HCT116 (cell line): ENCODE measurements at regions not wholly inside any gene's neighbourhood (a gene's known extent, or its start where the extent isn't known, plus 50 kb on each side); places are given as distances from the start of the nearest gene placed in this dataset.
"Not testable (repeated sequence)": the region's sequence is repeated elsewhere in the genome, so short reads cannot be mapped to it uniquely, and the experiment has no call there.

Experiments used
- ATAC-seq: fragments of 200-7000 bp; cut with Tn5 transposase; 2 replicates; pipeline ENCODE4 v1.9.1; 2020; ENCODE audit warnings: mild to moderate bottlenecking, moderate library complexity
- BruUV-seq: library from RNA; stranded (reverse); fragments of 400-500 nt; replicated peaks from 2 replicates; lab custom pipeline; 2021; lab: Mats Ljungman, UMichigan
- CTCF ChIA-PET: fragments of 300-600 bp; sonication (Branson Sonifier 250); formaldehyde crosslinking; loops from one replicate; lab custom pipeline; 2021; ENCODE audit warnings: antibody characterized with exemption; lab: Charles Lee
- POLR2A ChIA-PET: fragments of 300-600, 350-600 bp; sonication (Branson Sonifier 250); formaldehyde crosslinking; loops from one replicate; lab custom pipeline; 2021; ENCODE audit warnings: antibody characterized with exemption; lab: Charles Lee
- RAD21 ChIA-PET, 2 experiments: fragments of 300-600 bp; sonication (Branson Sonifier 250); formaldehyde crosslinking; loops; one replicate each; lab custom pipeline; 2023; ENCODE audit warnings: low total read pairs in 2 of 2; ENCODE audit not compliant: uncharacterized antibody in 2 of 2, unreplicated experiment in 2 of 2, low non-redundant PET in 1 of 2; lab: Charles Lee
- DNase-seq: peaks from one replicate; pipeline ENCODE4 v3.0.0-alpha.2; 2010; ENCODE audit warnings: low read depth, low spot score
- H2AFZ ChIP-seq: fragments of 200-600 bp; shearing (Covaris generic), sonication (generic); 2 replicates; pipeline ENCODE4 v1.6.1; 2017; ENCODE audit warnings: low read depth, mixed run types, mixed read lengths, antibody characterized with exemption, low read length; ENCODE audit not compliant: poor library complexity, severe bottlenecking
- H3K27ac ChIP-seq: 2 replicates; pipeline ENCODE4 v1.5.1; 2012; ENCODE audit warnings: low read depth, low read length
- H3K27me3 ChIP-seq: fragments of 200-600 bp; sonication (generic); 2 replicates; pipeline ENCODE4 v1.6.1; 2016; ENCODE audit warnings: mixed run types, low read length, mixed read lengths; ENCODE audit not compliant: insufficient read depth
- H3K36me3 ChIP-seq, 2 experiments: fragments of 200-500 bp in 1 of 2; fragments of 200-600 bp in 1 of 2; sonication (Bioruptor generic) in 1 of 2; sonication (generic) in 1 of 2; 2 replicates each; pipeline versions ENCODE4 v1.5.1 to v1.6.1; 2014 to 2016; ENCODE audit warnings: low read length in 2 of 2, inconsistent platforms in 1 of 2, mixed read lengths in 1 of 2, mixed run types in 1 of 2; ENCODE audit not compliant: insufficient read depth in 2 of 2, control insufficient read depth in 1 of 2
- H3K4me1 ChIP-seq, 2 experiments: fragments of 200-600 bp in 1 of 2; sonication (generic) in 1 of 2; 2 replicates each; pipeline versions ENCODE4 v1.5.1 to v1.6.1; 2012 to 2017; ENCODE audit warnings: low read length in 2 of 2, inconsistent platforms in 1 of 2, mild to moderate bottlenecking in 1 of 2, mixed read lengths in 1 of 2, mixed run types in 1 of 2, moderate library complexity in 1 of 2; ENCODE audit not compliant: insufficient read depth in 2 of 2, control insufficient read depth in 1 of 2
- H3K4me2 ChIP-seq: fragments of 200-600 bp; sonication (generic); 2 replicates; pipeline ENCODE4 v1.6.1; 2017; ENCODE audit warnings: mixed run types, low read length, mixed read lengths
- H3K4me3 ChIP-seq, 2 experiments: fragments of 200-600 bp in 1 of 2; sonication (generic) in 1 of 2; replicated peaks in 1 of 2; 2 replicates each; pipeline ENCODE4 v1.5.1; 2011 to 2016; ENCODE audit warnings: low read length in 2 of 2, control low read depth in 1 of 2, low read depth in 1 of 2, mild to moderate bottlenecking in 1 of 2, mixed read lengths in 1 of 2, mixed run types in 1 of 2
- H3K79me2 ChIP-seq: fragments of 200-600 bp; sonication (generic); 2 replicates; pipeline ENCODE4 v1.6.1; 2017; ENCODE audit warnings: mild to moderate bottlenecking, mixed run types, low read length, moderate library complexity, mixed read lengths; ENCODE audit not compliant: insufficient read depth
- H3K9ac ChIP-seq: fragments of 200-600 bp; sonication (generic); 2 replicates; pipeline ENCODE4 v1.6.1; 2016; ENCODE audit warnings: low read length, mixed read lengths
- H3K9me2 ChIP-seq: fragments of 200-600 bp; sonication (generic), shearing (Covaris generic); 2 replicates; pipeline ENCODE4 v1.6.1; 2017; ENCODE audit warnings: mixed run types, mild to moderate bottlenecking, moderate library complexity; ENCODE audit not compliant: insufficient read depth
- H3K9me3 ChIP-seq, 2 experiments: fragments of 200-500 bp in 1 of 2; fragments of 200-600 bp in 1 of 2; sonication (Bioruptor generic) in 1 of 2; sonication (generic) in 1 of 2; 2 replicates each; pipeline ENCODE4 v1.6.1; 2014 to 2017; ENCODE audit warnings: low read length in 2 of 2, mixed read lengths in 2 of 2, inconsistent platforms in 1 of 2, low read depth in 1 of 2, mild to moderate bottlenecking in 1 of 2, mixed run types in 1 of 2, moderate library complexity in 1 of 2; ENCODE audit not compliant: control insufficient read depth in 1 of 2, insufficient read depth in 1 of 2
- H4K20me1 ChIP-seq: fragments of 200-600 bp; sonication (generic), shearing (Covaris generic); 2 replicates; pipeline ENCODE4 v1.6.1; 2017; ENCODE audit warnings: mixed run types, mild to moderate bottlenecking, moderate library complexity; ENCODE audit not compliant: insufficient read depth
- CBX3 ChIP-seq: IDR thresholded peaks from 2 replicates; pipeline ENCODE4 v1.6.1; 2012; ENCODE audit warnings: low read depth
- CEBPB ChIP-seq: IDR thresholded peaks from 2 replicates; pipeline ENCODE4 v1.6.1; 2012; ENCODE audit warnings: low read depth
- EGR1 ChIP-seq: IDR thresholded peaks from 2 replicates; pipeline ENCODE4 v1.6.1; 2012; ENCODE audit warnings: low read depth
- ELF1 ChIP-seq: IDR thresholded peaks from 2 replicates; pipeline ENCODE4 v1.6.1; 2012; ENCODE audit warnings: low read depth, borderline replicate concordance
- EZH2phosphoT487 ChIP-seq: fragments of 200-600 bp; IDR thresholded peaks from 2 replicates; pipeline ENCODE4 v1.6.1; 2018; ENCODE audit warnings: antibody characterized with exemption, borderline replicate concordance
- MAX ChIP-seq: IDR thresholded peaks from 2 replicates; pipeline ENCODE4 v1.6.1; 2012
- POLR2A ChIP-seq: IDR thresholded peaks from 2 replicates; pipeline ENCODE4 v1.7.0; 2011; ENCODE audit warnings: borderline replicate concordance; ENCODE audit not compliant: insufficient read depth, insufficient read length; ENCODE audit errors: extremely low read depth
- RAD21 ChIP-seq: IDR thresholded peaks from 2 replicates; pipeline ENCODE4 v1.6.1; 2012; ENCODE audit warnings: low read depth, mild to moderate bottlenecking
- REST ChIP-seq: IDR thresholded peaks from 2 replicates; pipeline ENCODE4 v1.6.1; 2012; ENCODE audit warnings: low read depth
- SIN3A ChIP-seq: IDR thresholded peaks from 2 replicates; pipeline ENCODE4 v1.6.1; 2012; ENCODE audit warnings: low read depth
- SP1 ChIP-seq: IDR thresholded peaks from 2 replicates; pipeline ENCODE4 v1.6.1; 2012; ENCODE audit warnings: low read depth
- TCF7L2 ChIP-seq: IDR thresholded peaks from 2 replicates; pipeline ENCODE4 v1.7.0; 2011; ENCODE audit warnings: borderline replicate concordance, inconsistent platforms; ENCODE audit not compliant: insufficient read depth, insufficient read length; ENCODE audit errors: extremely low read depth
- YY1 ChIP-seq: IDR thresholded peaks from 2 replicates; pipeline ENCODE4 v1.6.1; 2011; ENCODE audit warnings: low read length, low read depth, moderate library complexity, mild to moderate bottlenecking; ENCODE audit not compliant: insufficient replicate concordance; ENCODE audit errors: extremely low read depth
- ZNF274 ChIP-seq: fragments of 200-500 bp; sonication (Bioruptor generic); IDR thresholded peaks from 2 replicates; pipeline ENCODE4 v1.6.1; 2014; ENCODE audit warnings: mild to moderate bottlenecking, low read depth, low read length, inconsistent platforms
- intact Hi-C: fragments of 100-400 bp; cut with micrococcal nuclease; formaldehyde crosslinking; loops from 2 replicates; pipeline ENCODE4 v1.10.0; 2022

GRCh38 chr1:96465441-96465840 lies 256.1 kb upstream of the PTBP2 start (continued):
- no peak for TF ChIP-seq EGR1
- no peak for TF ChIP-seq CEBPB
- no peak for TF ChIP-seq CBX3
- TF ChIP-seq TCF7L2 = no peak
- no peak for TF ChIP-seq SIN3A

GRCh38 chr1:96466842-96467241 lies 254.7 kb upstream of the PTBP2 start:
- no peaks in the 10 kb centered on the region for H3K9me3 ChIP-seq

GRCh38 chr1:96469726-96470125 lies 251.9 kb upstream of the PTBP2 start:
- H3K27me3 ChIP-seq, ATAC-seq, H3K9me2 ChIP-seq, H3K36me3 ChIP-seq, H3K9me3 ChIP-seq, H3K4me1 ChIP-seq, H4K20me1 ChIP-seq, H3K4me2 ChIP-seq, DNase-seq, H3K4me3 ChIP-seq, H3K79me2 ChIP-seq, intact Hi-C loops, H2AFZ ChIP-seq, CTCF ChIA-PET, H3K27ac ChIP-seq, BruUV-seq, RAD21 ChIA-PET, H3K9ac ChIP-seq, POLR2A ChIA-PET: not testable (repeated sequence)

More at GRCh38 chr1:96466842-96467241, 254.7 kb upstream of the PTBP2 start:
- Histone ChIP-seq H3K79me2 (no peaks in the 10 kb centered on the region), H3K9ac (no peak overlapping the region), H4K20me1 (no peaks in the 10 kb centered on the region), H2AFZ (no peak overlapping the region), H3K4me2 (no peak overlapping the region), H3K4me1 (no peaks in the 10 kb centered on the region), H3K4me3 (no peak overlapping the region), H3K9me2 (no peaks in the 10 kb centered on the region), H3K27ac (no peak overlapping the region), H3K27me3 (no peaks in the 10 kb centered on the region), H3K36me3 (no peaks in the 10 kb centered on the region)
- TF ChIP-seq REST = no peak
- no peak for TF ChIP-seq POLR2A
- TF ChIP-seq EZH2phosphoT487 = no peak
- TF ChIP-seq MAX = no peak
- no peak for TF ChIP-seq YY1
- TF ChIP-seq RAD21 = no peak
- TF ChIP-seq ZNF274 = no peak
- TF ChIP-seq CBX3 = no peak
- TF ChIP-seq ELF1 = no peak
- no peak for TF ChIP-seq SP1
- ChIA-PET RAD21 (no interaction called here), CTCF (no interaction called here), POLR2A (no interaction called here)
- DNase-seq (no peak), ATAC-seq (no peak)
- intact Hi-C loops = no loop called here
- no TSS peak for BruUV-seq
